ENCODE measurements at regions not wholly inside any gene's neighbourhood (a gene's known extent, or its start where the extent isn't known, plus 50 kb on each side); places are given as distances from the start of the nearest gene placed in this dataset.

DNA sequence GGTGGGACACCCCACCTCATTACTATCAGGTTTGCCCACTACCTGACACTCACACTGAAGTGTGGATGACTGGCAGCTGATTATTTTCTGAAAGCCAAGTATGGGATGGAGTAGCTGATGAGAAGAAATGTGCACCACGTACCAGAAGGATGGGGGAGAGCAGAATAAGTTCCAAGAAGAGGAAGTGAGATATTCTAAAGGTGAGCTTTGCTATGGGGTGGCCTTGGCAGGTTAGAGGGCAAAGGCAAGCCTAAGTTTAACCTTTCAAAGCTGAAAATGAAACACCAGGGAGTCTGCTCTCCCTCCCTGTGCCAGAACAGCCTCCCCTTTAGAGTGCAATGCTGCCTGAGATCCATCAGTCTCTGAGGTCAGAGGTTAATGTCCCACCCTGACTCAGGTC is 196.1 kb upstream of the OSR1 start:
- POLR2A ChIA-PET, result no interaction called here
- no peaks in the 10 kb centered on the region for H3K36me3 ChIP-seq (ENCODE audit: control insufficient read depth in 2 of 2, insufficient read depth in 1 of 2, low read length in 2 of 2)
- CTCF ChIA-PET, result interaction anchor here (0.6 to 0.7 kb wide), 2 partner anchors 8 to 309 kb away, joined by 3 read pairs; no protein-coding TSS in a partner anchor
- no peaks in the 10 kb centered on the region for H3K4me1 ChIP-seq (ENCODE audit: control insufficient read depth, insufficient read depth, low read length)
- H3K27ac ChIP-seq (ENCODE audit: extremely low read depth, low read depth, low read length), result no peak overlapping the region
- TF ChIP-seq ZNF629 (tag by site-specific recombination; IDR thresholded peaks at IDR 0.05) (no peak), ZNF621 (tag by site-specific recombination; IDR thresholded peaks at IDR 0.05) (no peak), WT1 (tag by site-specific recombination; IDR thresholded peaks at IDR 0.05) (no peak), ZNF366 (tag by site-specific recombination; conservative IDR thresholded peaks at IDR 0.05) (no peak), ZNF48 (tag by site-specific recombination; IDR thresholded peaks at IDR 0.05) (no peak)
- no peaks in the 10 kb centered on the region for H3K9me3 ChIP-seq (ENCODE audit: control insufficient read depth, insufficient read depth, low read depth, low read length)
- H3K4me3 ChIP-seq (ENCODE audit: low read depth, low read length), result no peak overlapping the region

DNA sequence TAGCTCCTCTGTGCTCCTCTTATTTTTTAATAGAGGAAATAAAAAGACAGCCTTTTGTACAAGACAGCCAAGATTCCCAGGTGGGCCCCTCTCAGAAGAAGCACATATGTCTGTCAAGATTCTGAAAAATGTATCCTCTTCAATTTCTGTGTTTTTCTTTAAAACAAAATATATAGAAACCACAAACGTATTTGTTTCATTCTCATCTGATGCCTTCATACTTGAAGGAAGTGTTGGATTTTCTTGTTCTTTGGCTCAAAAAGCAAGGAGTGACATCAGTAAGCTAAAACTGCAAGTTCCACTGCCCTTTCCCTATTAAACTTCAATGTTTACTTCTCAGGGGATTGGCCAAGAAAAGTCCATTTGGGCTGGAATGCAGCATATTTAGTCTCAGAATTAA is 193.8 kb upstream of the OSR1 start:
- TF ChIP-seq ZNF791 (tag by site-specific recombination; IDR thresholded peaks at IDR 0.05) (no peak), ZBTB7A (tag by site-specific recombination; IDR thresholded peaks at IDR 0.05; ENCODE audit: low read depth) (no peak), ZNF785 (tag by site-specific recombination; IDR thresholded peaks at IDR 0.05) (no peak), ZNF280D (tag by site-specific recombination; IDR thresholded peaks at IDR 0.05) (no peak)
- no peaks in the 10 kb centered on the region for H3K36me3 ChIP-seq (ENCODE audit: control insufficient read depth in 2 of 2, insufficient read depth in 1 of 2, low read length in 2 of 2)
- H3K4me3 ChIP-seq (ENCODE audit: low read depth, low read length), result no peak overlapping the region
- H3K9me3 ChIP-seq (ENCODE audit: control insufficient read depth, insufficient read depth, low read depth, low read length), result no peaks in the 10 kb centered on the region
- H3K4me1 ChIP-seq (ENCODE audit: control insufficient read depth, insufficient read depth, low read length), result no peaks in the 10 kb centered on the region
- ChIA-PET POLR2A (no interaction called here), CTCF (interaction anchor here (0.5 to 1.2 kb wide), 2 partner anchors 54 to 568 kb away, joined by 3 to 4 read pairs; no protein-coding TSS in a partner anchor)
- H3K27ac ChIP-seq (ENCODE audit: extremely low read depth, low read depth, low read length), result no peak overlapping the region

DNA sequence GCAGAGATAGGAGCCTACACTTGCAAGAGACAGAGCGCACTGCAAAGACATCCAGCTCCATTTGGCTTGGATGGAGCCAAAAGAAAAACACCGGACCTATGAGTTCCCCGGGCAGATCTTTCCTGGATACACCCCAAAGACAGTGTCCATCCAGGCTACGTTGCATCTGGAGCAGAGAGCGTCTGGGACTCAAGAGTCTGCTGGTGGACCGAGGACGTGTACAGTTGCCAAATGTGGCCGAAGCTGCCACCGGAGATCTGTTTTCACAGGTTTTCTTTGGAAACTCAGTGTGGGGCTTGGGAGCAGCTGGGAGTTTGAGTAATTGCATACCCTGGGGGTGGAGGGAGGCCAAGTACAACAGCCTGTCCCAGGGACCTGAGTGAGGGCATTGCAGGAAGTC is 192.3 kb upstream of the OSR1 start:
- ChIA-PET CTCF (interaction anchor here (0.6 kb wide), 1 partner anchor 918 kb away, joined by 3 read pairs; no protein-coding TSS in a partner anchor), POLR2A (no interaction called here)
- H3K27ac ChIP-seq (ENCODE audit: extremely low read depth, low read depth, low read length), result no peak overlapping the region
- H3K9me3 ChIP-seq (ENCODE audit: control insufficient read depth, insufficient read depth, low read depth, low read length), result no peaks in the 10 kb centered on the region
- TF ChIP-seq ZNF280D (tag by site-specific recombination; IDR thresholded peaks at IDR 0.05) (no peak), TCF7L2 (IDR thresholded peaks at IDR 0.05; ENCODE audit: borderline replicate concordance, low read depth, low read length) (no peak), ZNF792 (tag by site-specific recombination; IDR thresholded peaks at IDR 0.05) (no peak), ZBTB17 (tag by site-specific recombination; IDR thresholded peaks at IDR 0.05) (no peak), ZNF791 (tag by site-specific recombination; IDR thresholded peaks at IDR 0.05) (no peak), ZNF274 (IDR thresholded peaks at IDR 0.05; ENCODE audit: low read length) (no peak), ZNF274 (tag by site-specific recombination; IDR thresholded peaks at IDR 0.05; ENCODE audit: borderline replicate concordance) (no peak), ZNF2 (tag by site-specific recombination; IDR thresholded peaks at IDR 0.05) (no peak)
- TF ChIP-seq, protein P1, sequence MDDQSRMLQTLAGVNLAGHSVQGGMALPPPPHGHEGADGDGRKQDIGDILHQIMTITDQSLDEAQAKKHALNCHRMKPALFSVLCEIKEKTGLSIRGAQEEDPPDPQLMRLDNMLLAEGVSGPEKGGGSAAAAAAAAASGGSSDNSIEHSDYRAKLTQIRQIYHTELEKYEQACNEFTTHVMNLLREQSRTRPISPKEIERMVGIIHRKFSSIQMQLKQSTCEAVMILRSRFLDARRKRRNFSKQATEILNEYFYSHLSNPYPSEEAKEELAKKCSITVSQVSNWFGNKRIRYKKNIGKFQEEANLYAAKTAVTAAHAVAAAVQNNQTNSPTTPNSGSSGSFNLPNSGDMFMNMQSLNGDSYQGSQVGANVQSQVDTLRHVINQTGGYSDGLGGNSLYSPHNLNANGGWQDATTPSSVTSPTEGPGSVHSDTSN (CRISPR knock-in tag; IDR thresholded peaks at IDR 0.05), result no peak
- TF ChIP-seq, protein P2, sequence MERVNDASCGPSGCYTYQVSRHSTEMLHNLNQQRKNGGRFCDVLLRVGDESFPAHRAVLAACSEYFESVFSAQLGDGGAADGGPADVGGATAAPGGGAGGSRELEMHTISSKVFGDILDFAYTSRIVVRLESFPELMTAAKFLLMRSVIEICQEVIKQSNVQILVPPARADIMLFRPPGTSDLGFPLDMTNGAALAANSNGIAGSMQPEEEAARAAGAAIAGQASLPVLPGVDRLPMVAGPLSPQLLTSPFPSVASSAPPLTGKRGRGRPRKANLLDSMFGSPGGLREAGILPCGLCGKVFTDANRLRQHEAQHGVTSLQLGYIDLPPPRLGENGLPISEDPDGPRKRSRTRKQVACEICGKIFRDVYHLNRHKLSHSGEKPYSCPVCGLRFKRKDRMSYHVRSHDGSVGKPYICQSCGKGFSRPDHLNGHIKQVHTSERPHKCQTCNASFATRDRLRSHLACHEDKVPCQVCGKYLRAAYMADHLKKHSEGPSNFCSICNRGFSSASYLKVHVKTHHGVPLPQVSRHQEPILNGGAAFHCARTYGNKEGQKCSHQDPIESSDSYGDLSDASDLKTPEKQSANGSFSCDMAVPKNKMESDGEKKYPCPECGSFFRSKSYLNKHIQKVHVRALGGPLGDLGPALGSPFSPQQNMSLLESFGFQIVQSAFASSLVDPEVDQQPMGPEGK (tag by site-specific recombination; IDR thresholded peaks at IDR 0.05), result no peak
- no peaks in the 10 kb centered on the region for H3K36me3 ChIP-seq (ENCODE audit: control insufficient read depth in 2 of 2, insufficient read depth in 1 of 2, low read length in 2 of 2)
- no peaks in the 10 kb centered on the region for H3K4me1 ChIP-seq (ENCODE audit: control insufficient read depth, insufficient read depth, low read length)
- H3K4me3 ChIP-seq (ENCODE audit: low read depth, low read length), result no peak overlapping the region
